Psoas muscle (tissue), 7 donors: ENCODE measurements at regions not wholly inside any gene's neighbourhood (a gene's known extent, or its start where the extent isn't known, plus 50 kb on each side); places are given as distances from the start of the nearest gene placed in this dataset.

Source experiments
- ATAC-seq, 4 donors: fragments of 200-7000 bp; cut with Tn5 transposase; one replicate each; pipeline ENCODE4 v1.9.1; 2020; ENCODE audit warnings: moderate library complexity in 3 of 4, mild to moderate bottlenecking in 2 of 4
- DNase-seq, 2 donors: peaks; one replicate each; pipeline ENCODE4 v3.0.0-alpha.2; 2020
- H3K27ac ChIP-seq: fragments of 200-600 bp; one replicate; pipeline ENCODE4 v1.8.0; 2022
- H3K27me3 ChIP-seq, 3 donors: fragments of 200-600 bp in 1 of 3; one replicate each; pipeline versions ENCODE4 v1.6.1 to v1.8.0; 2013 to 2022; ENCODE audit warnings: low read length in 2 of 3, mild to moderate bottlenecking in 2 of 3, moderate library complexity in 1 of 3; ENCODE audit not compliant: insufficient read depth in 3 of 3
- H3K36me3 ChIP-seq, 2 donors: fragments of 200-600 bp in 1 of 2; one replicate each; pipeline versions ENCODE4 v1.6.1 to v1.8.0; 2013 to 2022; ENCODE audit warnings: low read depth in 1 of 2, mild to moderate bottlenecking in 1 of 2, moderate library complexity in 1 of 2; ENCODE audit not compliant: insufficient read depth in 1 of 2
- H3K4me1 ChIP-seq: fragments of 200-600 bp; one replicate; pipeline ENCODE4 v1.8.0; 2022
- H3K4me3 ChIP-seq: fragments of 200-600 bp; one replicate; pipeline ENCODE4 v1.8.0; 2022; ENCODE audit warnings: mild to moderate bottlenecking
- H3K9me3 ChIP-seq: fragments of 200-600 bp; one replicate; pipeline ENCODE4 v1.8.0; 2022
- WGBS, 3 donors: extraction: QIAGEN DNeasy Blood & Tissue Kit; methylation state at CpG; one replicate each; pipeline versions ENCODE4 v1.1.6 to v1.1.7; 2013; 5-methylcytosine and 5-hydroxymethylcytosine counted together
- intact Hi-C, 2 donors: fragments of 100-400 bp; cut with DNase I; formaldehyde crosslinking; loops; one replicate each; pipeline versions ENCODE4 v1.11.0 to v1.14.2; 2022
- TF ChIP-seq, protein P1 (sequence below): fragments of 200-600 bp; IDR thresholded peaks from one replicate; pipeline ENCODE4 v1.8.0; 2022; ENCODE audit warnings: antibody characterized with exemption
- donor health status: healthy with polysubstance abuse.
- donor health status: DM: no; HTN: no; CAD: no; lungs with moderate emphysema.
- donor health status: Bipolar disorder and iron deficiency.
- donor health status: healthy.
- donor health status: DM: yes; HTN: yes; CAD: no.
- donor health status: DM: no; HTN: no; CAD: no.
- donor health status: DM: yes; HTN: yes; CAD: no.

- intact Hi-C loops, result no loop called here
- Histone ChIP-seq H3K27ac (no peak overlapping the region), H3K9me3 (no peaks in the 10 kb centered on the region), H3K36me3 (no peaks in the 10 kb centered on the region), H3K4me1 (no peaks in the 10 kb centered on the region), H3K27me3 (no peaks in the 10 kb centered on the region), H3K4me3 (no peak overlapping the region)
- TF ChIP-seq, protein P1, sequence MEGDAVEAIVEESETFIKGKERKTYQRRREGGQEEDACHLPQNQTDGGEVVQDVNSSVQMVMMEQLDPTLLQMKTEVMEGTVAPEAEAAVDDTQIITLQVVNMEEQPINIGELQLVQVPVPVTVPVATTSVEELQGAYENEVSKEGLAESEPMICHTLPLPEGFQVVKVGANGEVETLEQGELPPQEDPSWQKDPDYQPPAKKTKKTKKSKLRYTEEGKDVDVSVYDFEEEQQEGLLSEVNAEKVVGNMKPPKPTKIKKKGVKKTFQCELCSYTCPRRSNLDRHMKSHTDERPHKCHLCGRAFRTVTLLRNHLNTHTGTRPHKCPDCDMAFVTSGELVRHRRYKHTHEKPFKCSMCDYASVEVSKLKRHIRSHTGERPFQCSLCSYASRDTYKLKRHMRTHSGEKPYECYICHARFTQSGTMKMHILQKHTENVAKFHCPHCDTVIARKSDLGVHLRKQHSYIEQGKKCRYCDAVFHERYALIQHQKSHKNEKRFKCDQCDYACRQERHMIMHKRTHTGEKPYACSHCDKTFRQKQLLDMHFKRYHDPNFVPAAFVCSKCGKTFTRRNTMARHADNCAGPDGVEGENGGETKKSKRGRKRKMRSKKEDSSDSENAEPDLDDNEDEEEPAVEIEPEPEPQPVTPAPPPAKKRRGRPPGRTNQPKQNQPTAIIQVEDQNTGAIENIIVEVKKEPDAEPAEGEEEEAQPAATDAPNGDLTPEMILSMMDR, result no peak
- WGBS, 3 donors, result 72 to 76% (median 74%) methylated on average over 3 of the region's 3 CpGs
- ATAC-seq (no peak), DNase-seq (no peak)
These were observed 224.9 kb upstream of the ZNF717 start for GRCh38 chr3:76010252-76010651.

- Histone ChIP-seq H3K9me3 (no peaks in the 10 kb centered on the region), H3K36me3 (no peaks in the 10 kb centered on the region), H3K4me3 (no peak overlapping the region), H3K27me3 (no peaks in the 10 kb centered on the region), H3K27ac (no peak overlapping the region), H3K4me1 (no peaks in the 10 kb centered on the region)
- ATAC-seq (no peak), DNase-seq (no peak)
- WGBS, 3 donors, result 84 to 86% (median 85%) methylated on average over 6 of the region's 6 CpGs
- TF ChIP-seq, protein P1, result no peak
- intact Hi-C loops, result no loop called here
These were observed 225.8 kb upstream of the ZNF717 start for GRCh38 chr3:76011121-76011520.

DNA sequence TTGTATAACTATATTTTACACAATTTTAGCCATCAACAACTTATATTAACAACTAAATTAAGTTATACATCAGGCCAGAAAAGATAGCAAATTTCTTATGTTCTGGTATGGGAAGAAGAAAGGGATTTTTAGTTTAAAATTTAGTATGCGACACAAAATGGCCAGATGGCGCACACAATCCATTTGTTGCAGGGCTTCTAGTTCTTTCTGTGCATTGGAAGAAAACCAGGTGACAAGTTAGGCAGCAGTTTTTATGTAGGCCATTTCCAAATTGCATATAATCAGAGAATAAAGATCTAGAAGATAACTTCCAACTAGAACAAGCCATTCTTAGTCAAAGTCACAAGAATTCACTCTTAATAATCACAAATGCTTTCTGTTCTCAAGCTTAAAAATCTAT, 230.1 kb upstream of the ZNF717 start:
- no peaks in the 10 kb centered on the region for H3K36me3 ChIP-seq
- ATAC-seq, result no peak
- H3K4me1 ChIP-seq, result no peaks in the 10 kb centered on the region
- TF ChIP-seq, protein P1, result no peak
- no peak for DNase-seq
- no peak overlapping the region for H3K27ac ChIP-seq
- H3K4me3 ChIP-seq, result no peak overlapping the region
- intact Hi-C loops, result no loop called here
- 95 to 99% (median 95%) methylated on average over 2 of the region's 2 CpGs for WGBS, 3 donors
- no peaks in the 10 kb centered on the region for H3K9me3 ChIP-seq
- H3K27me3 ChIP-seq, result no peaks in the 10 kb centered on the region

GRCh38 chr3:76016111-76016510, 230.8 kb upstream of the ZNF717 start:
- DNase-seq (no peak), ATAC-seq (no peak)
- Histone ChIP-seq H3K9me3 (no peaks in the 10 kb centered on the region), H3K36me3 (no peaks in the 10 kb centered on the region), H3K27me3 (no peaks in the 10 kb centered on the region), H3K4me3 (no peak overlapping the region), H3K4me1 (no peaks in the 10 kb centered on the region), H3K27ac (no peak overlapping the region)
- WGBS, 3 donors, result 76 to 80% (median 79%) methylated on average over 6 of the region's 6 CpGs
- intact Hi-C loops, result no loop called here
- TF ChIP-seq, protein P1, result no peak

GRCh38 chr3:76016769-76017439, 231.6 kb upstream of the ZNF717 start:
- TF ChIP-seq, protein P1, result no peak
- no peak overlapping the region for H3K4me3 ChIP-seq
- 63 to 73% (median 72%) methylated on average over 6 of the region's 6 CpGs for WGBS, 3 donors
- H3K36me3 ChIP-seq, result no peaks in the 10 kb centered on the region
- H3K4me1 ChIP-seq, result no peaks in the 10 kb centered on the region
- H3K27me3 ChIP-seq, result no peaks in the 10 kb centered on the region
- H3K27ac ChIP-seq, result no peak overlapping the region
- ATAC-seq, result no peak
- no peaks in the 10 kb centered on the region for H3K9me3 ChIP-seq
- intact Hi-C loops, result no loop called here
- DNase-seq, result no peak
